ENCODE measurements at regions not wholly inside any gene's neighbourhood (a gene's known extent, or its start where the extent isn't known, plus 50 kb on each side); places are given as distances from the start of the nearest gene placed in this dataset.

DNA sequence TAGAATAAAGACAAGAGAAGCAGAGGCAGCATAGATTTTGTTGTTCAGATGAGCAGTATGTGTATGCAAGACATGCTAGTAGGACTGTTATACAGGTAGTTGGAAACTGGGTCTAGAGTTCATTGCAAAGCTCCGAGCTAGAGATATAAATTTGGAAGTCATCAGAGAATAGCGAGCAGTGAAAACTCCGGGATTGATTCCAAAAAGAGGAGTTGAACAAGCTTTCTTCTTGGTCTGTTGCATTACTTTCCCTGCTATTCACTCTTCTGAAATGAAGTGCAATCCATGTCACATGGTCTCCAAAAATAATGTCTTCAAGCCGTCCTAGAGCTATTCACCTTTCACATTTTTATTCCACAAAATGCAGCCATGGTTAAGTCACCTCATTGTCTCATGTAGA, 67.9 kb upstream of the ZNF462 start:
- TF ChIP-seq POLR2AphosphoS5 (IDR thresholded peaks at IDR 0.05; ENCODE audit: insufficient read depth, low read depth, low read length), result no peak
- TF ChIP-seq, protein P1, sequence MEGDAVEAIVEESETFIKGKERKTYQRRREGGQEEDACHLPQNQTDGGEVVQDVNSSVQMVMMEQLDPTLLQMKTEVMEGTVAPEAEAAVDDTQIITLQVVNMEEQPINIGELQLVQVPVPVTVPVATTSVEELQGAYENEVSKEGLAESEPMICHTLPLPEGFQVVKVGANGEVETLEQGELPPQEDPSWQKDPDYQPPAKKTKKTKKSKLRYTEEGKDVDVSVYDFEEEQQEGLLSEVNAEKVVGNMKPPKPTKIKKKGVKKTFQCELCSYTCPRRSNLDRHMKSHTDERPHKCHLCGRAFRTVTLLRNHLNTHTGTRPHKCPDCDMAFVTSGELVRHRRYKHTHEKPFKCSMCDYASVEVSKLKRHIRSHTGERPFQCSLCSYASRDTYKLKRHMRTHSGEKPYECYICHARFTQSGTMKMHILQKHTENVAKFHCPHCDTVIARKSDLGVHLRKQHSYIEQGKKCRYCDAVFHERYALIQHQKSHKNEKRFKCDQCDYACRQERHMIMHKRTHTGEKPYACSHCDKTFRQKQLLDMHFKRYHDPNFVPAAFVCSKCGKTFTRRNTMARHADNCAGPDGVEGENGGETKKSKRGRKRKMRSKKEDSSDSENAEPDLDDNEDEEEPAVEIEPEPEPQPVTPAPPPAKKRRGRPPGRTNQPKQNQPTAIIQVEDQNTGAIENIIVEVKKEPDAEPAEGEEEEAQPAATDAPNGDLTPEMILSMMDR (IDR thresholded peaks at IDR 0.05; ENCODE audit: extremely low read depth in 1 of 2, insufficient read depth in 1 of 2, low read depth in 1 of 2, low read length in 2 of 2), result no peak
- TF ChIP-seq, protein P2, sequence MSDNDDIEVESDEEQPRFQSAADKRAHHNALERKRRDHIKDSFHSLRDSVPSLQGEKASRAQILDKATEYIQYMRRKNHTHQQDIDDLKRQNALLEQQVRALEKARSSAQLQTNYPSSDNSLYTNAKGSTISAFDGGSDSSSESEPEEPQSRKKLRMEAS (IDR thresholded peaks at IDR 0.05; ENCODE audit: insufficient read depth, insufficient read length), result no peak
- TF ChIP-seq EZH2 (IDR thresholded peaks at IDR 0.05; ENCODE audit: borderline replicate concordance, low read depth, low read length, severe bottlenecking), result no peak
- no peak for TF ChIP-seq GATA2 (IDR thresholded peaks at IDR 0.05; ENCODE audit: insufficient read depth, insufficient read length, low read depth, low read length)
- no peak for TF ChIP-seq POLR2A (IDR thresholded peaks at IDR 0.05; ENCODE audit: low read depth, low read length)
- no peak for TF ChIP-seq JUN (IDR thresholded peaks at IDR 0.05; ENCODE audit: borderline replicate concordance, insufficient read depth, insufficient read length, low read depth)
